GOT3 (cell line): ENCODE measurements at regions not wholly inside any gene's neighbourhood (a gene's known extent, or its start where the extent isn't known, plus 50 kb on each side); places are given as distances from the start of the nearest gene placed in this dataset.

Source experiments
- DNase-seq: peaks from one replicate; lab custom pipeline; 2025; ENCODE audit warnings: mixed read lengths; lab: John Stamatoyannopoulos, UW

GRCh38 chr9:99537996-99538395 is 283.7 kb upstream of the NR4A3 start:
- no peak for DNase-seq

- DNase-seq, result no peak
Measured at GRCh38 chr9:99544526-99544925, 277.2 kb upstream of the NR4A3 start.

- no peak for DNase-seq
Measured at GRCh38 chr9:99549441-99549840, 272.2 kb upstream of the NR4A3 start.

- no peak for DNase-seq
Measured at GRCh38 chr9:99555792-99556191, 265.9 kb upstream of the NR4A3 start.

- DNase-seq, result no peak
Measured at GRCh38 chr9:99556998-99557397, 264.7 kb upstream of the NR4A3 start.

GRCh38 chr9:99557816-99558215 is 263.9 kb upstream of the NR4A3 start:
- no peak for DNase-seq

- DNase-seq, result no peak
Measured at GRCh38 chr9:99559776-99560175, 261.9 kb upstream of the NR4A3 start.

GRCh38 chr9:99560561-99560960 is 261.1 kb upstream of the NR4A3 start:
- no peak for DNase-seq

GRCh38 chr9:99561509-99561917 is 260.2 kb upstream of the NR4A3 start:
- DNase-seq, result no peak

GRCh38 chr9:99561961-99562565 is 259.6 kb upstream of the NR4A3 start:
- DNase-seq, result no peak

- DNase-seq, result no peak
Measured at GRCh38 chr9:99563364-99563763, 258.3 kb upstream of the NR4A3 start.

- no peak for DNase-seq
Measured at GRCh38 chr9:99565203-99565602, 256.5 kb upstream of the NR4A3 start.

GRCh38 chr9:99567436-99567835 is 254.2 kb upstream of the NR4A3 start:
- DNase-seq, result no peak

- no peak for DNase-seq
Measured at GRCh38 chr9:99569840-99570239, 251.8 kb upstream of the NR4A3 start.

- DNase-seq, result no peak
Measured at GRCh38 chr9:99572567-99572966, 249.1 kb upstream of the NR4A3 start.

- no peak for DNase-seq
Measured at GRCh38 chr9:99573085-99573484, 248.6 kb upstream of the NR4A3 start.

GRCh38 chr9:99573886-99574285 is 247.8 kb upstream of the NR4A3 start:
- DNase-seq, result no peak

- DNase-seq, result no peak
Measured at GRCh38 chr9:99576002-99576401, 245.7 kb upstream of the NR4A3 start.

- no peak for DNase-seq
Measured at GRCh38 chr9:99576876-99577275, 244.8 kb upstream of the NR4A3 start.

GRCh38 chr9:99577351-99577750 is 244.3 kb upstream of the NR4A3 start:
- DNase-seq, result no peak

GRCh38 chr9:99578666-99579065 is 243.0 kb upstream of the NR4A3 start:
- DNase-seq, result no peak

GRCh38 chr9:99579964-99580363 is 241.7 kb upstream of the NR4A3 start:
- DNase-seq, result no peak

GRCh38 chr9:99582814-99583213 is 238.9 kb upstream of the NR4A3 start:
- DNase-seq, result no peak

- no peak for DNase-seq
Measured at GRCh38 chr9:99588299-99588698, 233.4 kb upstream of the NR4A3 start.

- no peak for DNase-seq
Measured at GRCh38 chr9:99588747-99589146, 232.9 kb upstream of the NR4A3 start.
